ENCODE measurements at regions not wholly inside any gene's neighbourhood (a gene's known extent, or its start where the extent isn't known, plus 50 kb on each side); places are given as distances from the start of the nearest gene placed in this dataset.
"Not testable (repeated sequence)": the region's sequence is repeated elsewhere in the genome, so short reads cannot be mapped to it uniquely, and the experiment has no call there.

GRCh38 chrX:989959-990510 is 222.4 kb downstream of the CRLF2 start:
- no peak overlapping the region for H2BK5ac ChIP-seq (ENCODE audit: low read depth, low read length, poor library complexity, severe bottlenecking)
- H4K8ac ChIP-seq (ENCODE audit: low read depth in 2 of 2, low read length in 2 of 2): no peak overlapping the region
- POLR2A ChIA-PET (ENCODE audit: unreplicated experiment): no interaction called here
- no peak overlapping the region for H2BK20ac ChIP-seq (ENCODE audit: low read depth, low read length)
- H3K23ac ChIP-seq (ENCODE audit: low read depth, low read length): no peak overlapping the region
- no peaks in the 10 kb centered on the region for H3K36me3 ChIP-seq (ENCODE audit: control insufficient read depth, insufficient read depth, low read length)
- no peak overlapping the region for H3K4ac ChIP-seq (ENCODE audit: low read depth, low read length)
- peak; percentile 56 for DNase-seq
- H2BK15ac ChIP-seq (ENCODE audit: low read depth, low read length): no peak overlapping the region
- H3K14ac ChIP-seq (replicated peaks; ENCODE audit: low read depth, low read length): no peak overlapping the region
- H3K4me1 ChIP-seq (ENCODE audit: control insufficient read depth, insufficient read depth, low read length): no peaks in the 10 kb centered on the region
- intact Hi-C loops (cut with micrococcal nuclease) (no loop called here), dilution Hi-C loops (cut with HindIII; ENCODE audit: low sequenced_read_pairs, unreplicated experiment) (no loop called here), in situ Hi-C loops (cut with MboI; ENCODE audit: low sequenced_read_pairs) (no loop called here)
- CTCF ChIA-PET: no interaction called here
- no peak overlapping the region for H3K4me2 ChIP-seq (ENCODE audit: low read depth, low read length)
- H4K20me1 ChIP-seq (ENCODE audit: insufficient read depth, low read length): no peaks in the 10 kb centered on the region
- peak overlapping the region; percentile 21; the same call in 1 of the 2 replicates for H3K4me3 ChIP-seq (ENCODE audit: insufficient read depth, low read depth, low read length)
- H4K5ac ChIP-seq (ENCODE audit: low read depth, low read length): no peak overlapping the region
- no peak; the same call in 1 of the 2 replicates for ATAC-seq (ENCODE audit: low read depth)
- H3K9me1 ChIP-seq (ENCODE audit: insufficient read depth, low read length): no peaks in the 10 kb centered on the region
- no peak overlapping the region for H3K18ac ChIP-seq (ENCODE audit: low read depth, low read length)
- no peak overlapping the region for H2AK9ac ChIP-seq (replicated peaks; ENCODE audit: low read depth, low read length, poor library complexity)
- H3K79me1 ChIP-seq (ENCODE audit: low read depth in 1 of 2, low read length in 2 of 2): no peaks in the 10 kb centered on the region
- no peak overlapping the region for H3K56ac ChIP-seq (ENCODE audit: extremely low read depth, insufficient read depth, low read length)
- 34% methylated on average over 11 of the region's 25 CpGs; no CpG with 5 or more reads in 1 of the 2 experiments for WGBS, 2 experiments (ENCODE audit: extremely low coverage in 2 of 2, insufficient read length in 1 of 2)
- BruUV-seq (replicated peaks): no TSS peak
- TF ChIP-seq FOS (IDR thresholded peaks at IDR 0.05; ENCODE audit: low read depth, low read length): no peak
- TF ChIP-seq MXI1 (IDR thresholded peaks at IDR 0.05; ENCODE audit: borderline replicate concordance, low read depth, low read length): no peak
- TF ChIP-seq NFE2L2 (IDR thresholded peaks at IDR 0.05; ENCODE audit: low read depth, low read length): no peak
- TF ChIP-seq MAFK (IDR thresholded peaks at IDR 0.05; ENCODE audit: low read depth, low read length): no peak
- TF ChIP-seq RFX5 (IDR thresholded peaks at IDR 0.05; ENCODE audit: low read depth, low read length): no peak
- TF ChIP-seq, protein P1, sequence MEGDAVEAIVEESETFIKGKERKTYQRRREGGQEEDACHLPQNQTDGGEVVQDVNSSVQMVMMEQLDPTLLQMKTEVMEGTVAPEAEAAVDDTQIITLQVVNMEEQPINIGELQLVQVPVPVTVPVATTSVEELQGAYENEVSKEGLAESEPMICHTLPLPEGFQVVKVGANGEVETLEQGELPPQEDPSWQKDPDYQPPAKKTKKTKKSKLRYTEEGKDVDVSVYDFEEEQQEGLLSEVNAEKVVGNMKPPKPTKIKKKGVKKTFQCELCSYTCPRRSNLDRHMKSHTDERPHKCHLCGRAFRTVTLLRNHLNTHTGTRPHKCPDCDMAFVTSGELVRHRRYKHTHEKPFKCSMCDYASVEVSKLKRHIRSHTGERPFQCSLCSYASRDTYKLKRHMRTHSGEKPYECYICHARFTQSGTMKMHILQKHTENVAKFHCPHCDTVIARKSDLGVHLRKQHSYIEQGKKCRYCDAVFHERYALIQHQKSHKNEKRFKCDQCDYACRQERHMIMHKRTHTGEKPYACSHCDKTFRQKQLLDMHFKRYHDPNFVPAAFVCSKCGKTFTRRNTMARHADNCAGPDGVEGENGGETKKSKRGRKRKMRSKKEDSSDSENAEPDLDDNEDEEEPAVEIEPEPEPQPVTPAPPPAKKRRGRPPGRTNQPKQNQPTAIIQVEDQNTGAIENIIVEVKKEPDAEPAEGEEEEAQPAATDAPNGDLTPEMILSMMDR (conservative IDR thresholded peaks at IDR 0.05; ENCODE audit: low read depth, low read length): no peak
- TF ChIP-seq CEBPB (IDR thresholded peaks at IDR 0.05; ENCODE audit: low read depth, low read length): no peak
- no peak for TF ChIP-seq BHLHE40 (IDR thresholded peaks at IDR 0.05; ENCODE audit: low read depth, low read length)
- H2AK5ac ChIP-seq (ENCODE audit: low read depth, low read length): no peak overlapping the region
- H2AFZ ChIP-seq (replicated peaks; ENCODE audit: low read length, poor library complexity): no peak overlapping the region
- no peak overlapping the region for H2BK120ac ChIP-seq (ENCODE audit: low read depth, low read length)
- no peaks in the 10 kb centered on the region for H3K27me3 ChIP-seq (ENCODE audit: control insufficient read depth, insufficient read depth, low read length)
- no peak overlapping the region for H4K91ac ChIP-seq (ENCODE audit: insufficient read depth, low read depth, low read length)
- no peak overlapping the region for H3K9ac ChIP-seq (ENCODE audit: low read depth, low read length)
- peaks cover 8% of the 10 kb centered on the region; the same call in 1 of the 2 replicates for H3K9me3 ChIP-seq (ENCODE audit: control insufficient read depth, insufficient read depth, low read length)
- H3K27ac ChIP-seq (ENCODE audit: insufficient read depth, low read length): no peak overlapping the region

GRCh38 chrX:988530-988929 is 223.9 kb downstream of the CRLF2 start:
- H2BK120ac ChIP-seq (ENCODE audit: low read depth, low read length); H2AK9ac ChIP-seq (replicated peaks; ENCODE audit: low read depth, low read length, poor library complexity); H2BK5ac ChIP-seq (ENCODE audit: low read depth, low read length, poor library complexity, severe bottlenecking); H3K27ac ChIP-seq (ENCODE audit: insufficient read depth, low read length); H3K4me3 ChIP-seq (ENCODE audit: insufficient read depth, low read depth, low read length); H2BK20ac ChIP-seq (ENCODE audit: low read depth, low read length); H2AK5ac ChIP-seq (ENCODE audit: low read depth, low read length); H3K4ac ChIP-seq (ENCODE audit: low read depth, low read length); H3K9me1 ChIP-seq (ENCODE audit: insufficient read depth, low read length); H3K79me1 ChIP-seq (ENCODE audit: low read depth in 1 of 2, low read length in 2 of 2); H4K5ac ChIP-seq (ENCODE audit: low read depth, low read length); H4K20me1 ChIP-seq (ENCODE audit: insufficient read depth, low read length); H3K9ac ChIP-seq (ENCODE audit: low read depth, low read length); H2BK15ac ChIP-seq (ENCODE audit: low read depth, low read length); H3K4me1 ChIP-seq (ENCODE audit: control insufficient read depth, insufficient read depth, low read length); H3K18ac ChIP-seq (ENCODE audit: low read depth, low read length); H4K91ac ChIP-seq (ENCODE audit: insufficient read depth, low read depth, low read length); in situ Hi-C loops (cut with MboI; ENCODE audit: low sequenced_read_pairs); DNase-seq; H3K56ac ChIP-seq (ENCODE audit: extremely low read depth, insufficient read depth, low read length); H3K14ac ChIP-seq (replicated peaks; ENCODE audit: low read depth, low read length); H3K23ac ChIP-seq (ENCODE audit: low read depth, low read length); CTCF ChIA-PET; intact Hi-C loops (cut with micrococcal nuclease); H2AFZ ChIP-seq (replicated peaks; ENCODE audit: low read length, poor library complexity); dilution Hi-C loops (cut with HindIII; ENCODE audit: low sequenced_read_pairs, unreplicated experiment); H3K4me2 ChIP-seq (ENCODE audit: low read depth, low read length); POLR2A ChIA-PET (ENCODE audit: unreplicated experiment); H4K8ac ChIP-seq (ENCODE audit: low read depth in 2 of 2, low read length in 2 of 2); BruUV-seq (replicated peaks); ATAC-seq (ENCODE audit: low read depth); H3K27me3 ChIP-seq (ENCODE audit: control insufficient read depth, insufficient read depth, low read length); H3K36me3 ChIP-seq (ENCODE audit: control insufficient read depth, insufficient read depth, low read length): not testable (repeated sequence)
- H3K9me3 ChIP-seq (ENCODE audit: control insufficient read depth, insufficient read depth, low read length): peaks cover 12% of the 10 kb centered on the region
- WGBS, 2 experiments (ENCODE audit: extremely low coverage in 2 of 2, insufficient read length in 1 of 2): no CpG with 5 or more reads among the region's 6 CpGs
